ENCODE measurements at regions not wholly inside any gene's neighbourhood (a gene's known extent, or its start where the extent isn't known, plus 50 kb on each side); places are given as distances from the start of the nearest gene placed in this dataset.
A peak's percentile ranks its signal among the peaks of the same experiment; 100 is the strongest.

DNA sequence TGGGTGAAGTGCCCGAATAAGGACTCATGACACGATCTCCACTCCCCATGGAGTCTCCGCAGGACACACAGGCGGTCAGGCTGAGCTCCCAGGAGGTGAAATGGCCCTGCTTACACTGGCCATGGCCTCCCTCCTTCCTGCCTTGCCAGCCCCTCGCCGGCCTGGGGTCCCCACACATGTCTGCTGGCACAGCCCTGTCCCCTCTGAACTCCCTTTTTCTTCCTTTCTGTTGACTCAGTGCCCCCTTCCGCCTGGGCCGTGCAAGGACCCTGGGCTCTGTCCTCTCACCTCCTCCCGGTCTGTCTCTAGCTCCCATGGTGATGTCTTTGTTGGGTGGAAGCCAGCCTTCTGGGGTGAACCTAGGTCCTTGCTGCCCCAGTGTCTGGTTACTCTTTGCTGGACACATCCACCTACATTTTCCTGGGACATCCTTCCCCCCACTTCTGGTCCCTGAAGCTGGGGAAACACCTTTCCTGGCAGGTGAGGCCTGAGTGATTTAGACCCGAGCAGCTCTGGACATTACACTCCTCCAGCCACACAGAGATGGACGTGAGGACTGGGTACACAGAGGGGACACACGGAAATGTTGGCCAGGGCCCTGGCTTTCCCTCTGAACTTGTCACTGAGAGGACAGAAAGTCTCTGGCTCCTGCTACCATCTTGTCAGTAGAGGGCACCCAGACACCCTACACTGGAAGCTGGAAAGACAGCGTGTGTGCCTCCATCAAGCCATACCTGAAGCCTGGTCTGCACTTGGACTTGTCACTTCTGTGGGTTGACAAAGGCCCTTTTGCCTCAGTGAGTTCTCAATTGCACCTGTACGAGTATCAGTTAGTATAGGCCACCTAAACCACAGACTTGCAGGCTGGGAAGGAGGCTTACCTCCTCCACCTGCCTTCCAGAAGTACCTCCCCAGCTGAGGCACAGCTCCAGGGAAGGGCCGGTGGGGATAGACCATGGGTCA is 864.3 kb downstream of the TBC1D22A start:
- H3K4me1 ChIP-seq (replicated peaks in 1 of 2) = no peaks in the 10 kb centered on the region
- H3K27ac ChIP-seq = no peak overlapping the region
- 0 to 88% (median 45%) methylated on average over 1 to 11 of the region's 15 CpGs; no CpG with 5 or more reads in 2 of the 10 experiments for WGBS, 10 experiments
- no peak for ATAC-seq (replicated peaks in 6 of 8)
- no peak overlapping the region for H3K4me3 ChIP-seq
- in situ Hi-C loops (cut with MboI; ENCODE audit: low pct_unique_long_range_greater_than_20kb in 2 of 9, low sequenced_read_pairs in 9 of 9, unreplicated experiment in 9 of 9) = no loop called here

GRCh38 chr22:47625531-47626427 is 863.3 kb downstream of the TBC1D22A start:
- no peaks in the 10 kb centered on the region for H3K4me1 ChIP-seq (replicated peaks in 1 of 2)
- H3K27ac ChIP-seq = no peak overlapping the region
- ATAC-seq (replicated peaks in 6 of 8) = no peak
- 52 to 100% (median 72%) methylated on average over 1 to 15 of the region's 30 CpGs; no CpG with 5 or more reads in 6 of the 10 experiments for WGBS, 10 experiments
- in situ Hi-C loops (cut with MboI; ENCODE audit: low pct_unique_long_range_greater_than_20kb in 2 of 9, low sequenced_read_pairs in 9 of 9, unreplicated experiment in 9 of 9) = no loop called here
- H3K4me3 ChIP-seq = no peak overlapping the region

- in situ Hi-C loops (cut with MboI; ENCODE audit: low pct_unique_long_range_greater_than_20kb in 2 of 9, low sequenced_read_pairs in 9 of 9, unreplicated experiment in 9 of 9) = no loop called here
- ATAC-seq (replicated peaks in 6 of 8) = no peak
- H3K4me1 ChIP-seq (replicated peaks in 1 of 2) = no peaks in the 10 kb centered on the region
- H3K27ac ChIP-seq = no peak overlapping the region
- 13 to 100% (median 63%) methylated on average over 1 to 6 of the region's 13 CpGs; no CpG with 5 or more reads in 4 of the 10 experiments for WGBS, 10 experiments
- H3K4me3 ChIP-seq = no peak overlapping the region
Observed at GRCh38 chr22:47625013-47625385, 862.5 kb downstream of the TBC1D22A start.

- Histone ChIP-seq H3K27ac (no peak overlapping the region), H3K4me1 (replicated peaks in 1 of 2) (no peaks in the 10 kb centered on the region), H3K4me3 (no peak overlapping the region)
- WGBS, 10 experiments = 33 to 88% (median 54%) methylated on average over 3 to 6 of the region's 22 CpGs; no CpG with 5 or more reads in 6 of the 10 experiments
- in situ Hi-C loops (cut with MboI; ENCODE audit: low pct_unique_long_range_greater_than_20kb in 2 of 9, low sequenced_read_pairs in 9 of 9, unreplicated experiment in 9 of 9) = no loop called here
- peak in 1 of 8 experiments; percentile 16 for ATAC-seq (replicated peaks in 6 of 8)
Observed at GRCh38 chr22:47624252-47625012, 862.0 kb downstream of the TBC1D22A start.

GRCh38 chr22:47623763-47624148 is 861.3 kb downstream of the TBC1D22A start:
- WGBS, 10 experiments = 10 to 90% (median 55%) methylated on average over 2 to 6 of the region's 15 CpGs; no CpG with 5 or more reads in 4 of the 10 experiments
- in situ Hi-C loops (cut with MboI; ENCODE audit: low pct_unique_long_range_greater_than_20kb in 2 of 9, low sequenced_read_pairs in 9 of 9, unreplicated experiment in 9 of 9) = no loop called here
- peak in 1 of 8 experiments; percentile 13 for ATAC-seq (replicated peaks in 6 of 8)
- Histone ChIP-seq H3K27ac (no peak overlapping the region), H3K4me3 (no peak overlapping the region), H3K4me1 (replicated peaks in 1 of 2) (no peaks in the 10 kb centered on the region)

GRCh38 chr22:47623066-47623762 is 860.8 kb downstream of the TBC1D22A start:
- no peaks in the 10 kb centered on the region for H3K4me1 ChIP-seq (replicated peaks in 1 of 2)
- no peak for ATAC-seq (replicated peaks in 6 of 8)
- 10 to 100% (median 71%) methylated on average over 2 to 7 of the region's 18 CpGs; no CpG with 5 or more reads in 4 of the 10 experiments for WGBS, 10 experiments

DNA sequence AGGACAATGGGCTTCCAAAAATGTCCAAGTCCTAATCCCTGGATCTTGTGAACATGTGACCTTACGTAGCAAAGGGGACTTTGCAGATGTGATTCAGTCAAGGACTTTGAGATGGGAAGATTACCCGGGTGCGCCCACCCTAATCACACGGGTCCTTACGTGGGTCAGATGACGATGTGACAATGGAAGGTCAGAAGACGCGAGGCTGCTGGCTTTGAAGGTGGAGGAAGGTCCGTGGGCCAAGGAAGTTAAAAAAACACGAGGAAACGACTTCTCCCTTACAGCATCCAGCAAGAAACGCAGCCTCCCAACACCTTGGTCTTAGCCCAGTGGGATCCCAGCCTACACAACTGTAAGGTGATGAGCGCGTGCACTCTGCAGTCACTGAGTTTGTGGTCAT is 860.1 kb downstream of the TBC1D22A start:
- in situ Hi-C loops (cut with MboI; ENCODE audit: low pct_unique_long_range_greater_than_20kb in 2 of 9, low sequenced_read_pairs in 9 of 9, unreplicated experiment in 9 of 9) = no loop called here
- 16 to 97% (median 58%) methylated on average over 1 to 14 of the region's 14 CpGs; no CpG with 5 or more reads in 1 of the 10 experiments for WGBS, 10 experiments
- Histone ChIP-seq H3K4me3 (no peak overlapping the region), H3K27ac (no peak overlapping the region), H3K4me1 (replicated peaks in 1 of 2) (no peaks in the 10 kb centered on the region)
- ATAC-seq (replicated peaks in 6 of 8) = no peak

More at GRCh38 chr22:47623066-47623762, 860.8 kb downstream of the TBC1D22A start:
- no peak overlapping the region for H3K27ac ChIP-seq
- in situ Hi-C loops (cut with MboI; ENCODE audit: low pct_unique_long_range_greater_than_20kb in 2 of 9, low sequenced_read_pairs in 9 of 9, unreplicated experiment in 9 of 9) = no loop called here
- H3K4me3 ChIP-seq = no peak overlapping the region

DNA sequence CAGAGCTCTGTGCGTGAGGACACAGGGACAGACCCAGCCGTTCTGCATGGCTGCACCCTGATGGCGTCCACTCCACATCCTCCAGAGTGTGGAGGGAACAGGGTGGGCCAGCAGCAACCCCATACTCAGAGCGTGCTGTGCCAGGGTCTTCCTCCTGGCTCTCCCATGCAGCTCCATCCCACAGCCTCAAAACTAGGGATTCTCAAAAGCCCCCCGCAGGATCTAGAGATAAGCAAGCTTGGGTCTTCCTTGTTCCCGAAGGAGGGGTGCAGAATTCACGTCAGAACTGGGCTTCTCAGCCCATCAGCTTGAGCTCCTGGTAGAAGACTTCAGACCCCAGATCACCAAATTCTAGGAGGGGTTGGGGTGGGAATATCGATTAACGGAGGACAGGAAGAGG is 858.8 kb downstream of the TBC1D22A start:
- no peak for ATAC-seq (replicated peaks in 6 of 8)
- 0 to 92% (median 47%) methylated on average over 1 to 6 of the region's 9 CpGs; no CpG with 5 or more reads in 2 of the 10 experiments for WGBS, 10 experiments
- no peak overlapping the region for H3K27ac ChIP-seq
- H3K4me3 ChIP-seq = no peak overlapping the region
- in situ Hi-C loops (cut with MboI; ENCODE audit: low pct_unique_long_range_greater_than_20kb in 2 of 9, low sequenced_read_pairs in 9 of 9, unreplicated experiment in 9 of 9) = no loop called here
- H3K4me1 ChIP-seq (replicated peaks in 1 of 2) = no peaks in the 10 kb centered on the region

- ATAC-seq (replicated peaks in 6 of 8) = no peak
- no peaks in the 10 kb centered on the region for H3K4me1 ChIP-seq (replicated peaks in 1 of 2)
- WGBS, 10 experiments = 20 to 100% (median 47%) methylated on average over 2 to 6 of the region's 11 CpGs; no CpG with 5 or more reads in 3 of the 10 experiments
- no peak overlapping the region for H3K27ac ChIP-seq
- in situ Hi-C loops (cut with MboI; ENCODE audit: low pct_unique_long_range_greater_than_20kb in 2 of 9, low sequenced_read_pairs in 9 of 9, unreplicated experiment in 9 of 9) = no loop called here
- H3K4me3 ChIP-seq = no peak overlapping the region
Observed at GRCh38 chr22:47620391-47620790, 857.9 kb downstream of the TBC1D22A start.

DNA sequence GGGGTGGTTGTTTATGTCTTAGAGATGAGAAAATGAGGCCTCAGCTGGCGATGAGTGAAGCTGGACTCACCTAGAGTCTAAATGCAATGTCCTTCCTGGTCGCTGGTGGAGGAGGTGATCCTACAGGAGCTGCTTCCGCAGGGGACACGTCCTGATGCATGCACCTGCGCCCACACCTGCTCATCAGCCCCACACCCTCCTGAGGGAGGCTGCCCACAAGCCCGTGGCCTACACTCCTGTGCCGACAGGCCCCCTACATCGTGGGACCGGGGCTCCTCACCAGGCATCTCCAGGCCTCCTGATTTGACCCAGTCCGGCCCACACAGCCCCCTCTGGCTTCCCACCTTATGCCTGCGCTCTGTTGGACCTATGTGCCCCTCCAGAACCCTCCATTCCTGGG is 857.2 kb downstream of the TBC1D22A start:
- 0 to 60% (median 27%) methylated on average over 1 to 7 of the region's 11 CpGs; no CpG with 5 or more reads in 5 of the 10 experiments for WGBS, 10 experiments
- no peak for ATAC-seq (replicated peaks in 6 of 8)
- no peak overlapping the region for H3K4me3 ChIP-seq
- H3K4me1 ChIP-seq (replicated peaks in 1 of 2) = no peaks in the 10 kb centered on the region
- in situ Hi-C loops (cut with MboI; ENCODE audit: low pct_unique_long_range_greater_than_20kb in 2 of 9, low sequenced_read_pairs in 9 of 9, unreplicated experiment in 9 of 9) = no loop called here
- no peak overlapping the region for H3K27ac ChIP-seq

DNA sequence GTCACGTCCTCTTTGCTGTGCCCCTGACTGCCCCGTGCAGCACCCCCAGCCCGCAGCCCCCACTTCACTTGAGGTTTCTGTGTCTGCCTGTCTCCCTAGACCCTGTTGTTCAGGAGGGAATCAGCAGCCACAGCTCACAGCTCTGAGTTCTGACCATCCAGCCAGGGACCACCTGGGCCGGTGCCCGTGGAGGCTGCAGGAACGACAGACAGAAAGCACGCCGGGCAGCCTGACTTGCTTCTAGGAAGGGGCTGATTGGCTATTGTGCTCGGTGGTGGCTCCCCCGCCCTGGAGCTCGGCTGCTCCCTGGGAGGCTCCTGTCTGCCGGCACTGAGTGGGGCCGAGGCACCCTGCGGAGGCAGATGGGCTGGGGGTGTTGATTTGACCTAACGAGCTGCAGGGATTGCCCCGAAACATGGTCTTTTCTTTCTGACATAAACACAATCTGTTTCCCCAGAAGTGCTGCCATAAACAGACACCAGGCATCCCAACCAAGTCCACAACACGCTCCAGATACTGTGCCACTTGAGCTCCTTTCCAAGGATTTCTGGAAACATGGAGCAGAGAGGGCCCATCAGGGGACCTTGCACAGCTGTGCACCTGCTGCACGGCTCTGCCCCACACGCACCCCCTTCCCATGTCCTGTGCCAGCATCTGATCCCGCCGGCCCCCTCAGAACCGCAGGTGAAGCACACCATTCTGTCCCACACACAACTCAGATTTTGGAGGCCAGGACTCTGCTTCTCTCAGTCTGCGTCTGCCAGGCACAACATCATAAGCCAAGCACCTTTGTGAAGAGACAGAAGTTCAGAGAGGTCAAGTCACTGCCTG is 855.9 kb downstream of the TBC1D22A start:
- H3K27ac ChIP-seq = no peak overlapping the region
- ATAC-seq (replicated peaks in 6 of 8) = no peak
- in situ Hi-C loops (cut with MboI; ENCODE audit: low pct_unique_long_range_greater_than_20kb in 2 of 9, low sequenced_read_pairs in 9 of 9, unreplicated experiment in 9 of 9) = no loop called here
- WGBS, 10 experiments = 20 to 65% (median 40%) methylated on average over 1 to 12 of the region's 23 CpGs; no CpG with 5 or more reads in 4 of the 10 experiments
- no peaks in the 10 kb centered on the region for H3K4me1 ChIP-seq (replicated peaks in 1 of 2)
- H3K4me3 ChIP-seq = no peak overlapping the region
